Forelimb muscle (tissue), 1 donor: ENCODE measurements at regions not wholly inside any gene's neighbourhood (a gene's known extent, or its start where the extent isn't known, plus 50 kb on each side); places are given as distances from the start of the nearest gene placed in this dataset.
A peak's percentile ranks its signal among the peaks of the same experiment; 100 is the strongest.
"Not testable (repeated sequence)": the region's sequence is repeated elsewhere in the genome, so short reads cannot be mapped to it uniquely, and the experiment has no call there.

Source experiments
- DNase-seq: peaks from one replicate; pipeline ENCODE4 v3.0.0-alpha.2; 2013; ENCODE audit warnings: low read depth

DNA sequence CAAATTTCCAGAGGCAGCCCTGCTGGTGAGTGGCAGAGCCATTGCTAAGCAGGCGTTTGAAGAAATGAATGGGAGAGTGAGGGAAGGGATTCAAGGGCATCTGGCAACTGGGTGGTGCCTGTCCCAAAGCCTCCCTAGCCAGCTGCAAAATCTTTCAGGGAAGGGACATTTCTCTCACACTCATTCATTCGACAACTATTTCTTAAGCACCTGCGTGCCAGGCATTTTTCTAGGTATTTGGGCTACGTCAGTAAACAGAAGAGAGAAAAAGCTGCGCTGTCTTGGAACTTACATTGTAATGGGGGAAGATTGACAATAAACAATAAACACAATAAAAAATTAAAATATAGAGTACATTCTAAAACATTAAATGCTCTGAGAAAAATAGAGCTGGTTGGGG lies 301.9 kb upstream of the USP24 start:
- no peak for DNase-seq

DNA sequence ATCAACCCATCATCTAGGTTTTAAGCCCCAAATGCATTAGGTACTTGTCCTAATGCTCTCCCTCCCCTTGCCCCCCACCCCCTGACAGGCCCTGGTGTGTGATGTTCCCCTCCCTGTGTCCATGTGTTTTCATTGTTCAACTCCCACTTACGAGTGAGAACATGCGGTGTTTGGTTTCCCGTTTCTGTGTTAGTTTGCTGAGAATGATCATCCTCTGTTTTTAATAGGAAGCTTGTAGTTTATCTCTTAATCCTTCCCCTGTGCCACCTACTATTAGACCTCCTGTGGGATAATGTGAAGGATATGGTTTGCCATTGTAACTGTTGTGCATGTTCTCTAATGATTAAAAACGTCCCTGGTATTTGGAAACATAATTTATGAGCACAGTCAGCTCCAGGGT lies 299.4 kb upstream of the USP24 start:
- DNase-seq = not testable (repeated sequence)

DNA sequence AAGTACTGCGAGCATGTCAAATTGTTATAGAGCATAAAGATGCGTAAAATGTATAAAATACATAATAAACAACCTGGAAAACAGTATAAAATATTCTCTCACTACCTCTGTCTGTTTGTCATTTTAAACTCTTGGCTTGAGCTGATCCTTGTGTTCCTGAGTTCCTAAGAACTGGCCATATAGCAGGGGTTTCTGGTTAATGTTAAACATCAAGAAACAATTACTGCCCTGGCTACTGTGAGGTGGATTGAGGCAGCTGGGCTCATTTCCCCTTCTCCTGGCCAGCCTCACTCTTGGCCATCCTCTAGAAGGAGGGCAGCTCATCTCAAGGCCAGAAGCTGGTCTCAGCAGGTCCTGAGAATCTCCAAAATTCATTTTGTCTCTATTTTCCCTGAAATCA lies 297.3 kb upstream of the USP24 start:
- no peak for DNase-seq

DNA sequence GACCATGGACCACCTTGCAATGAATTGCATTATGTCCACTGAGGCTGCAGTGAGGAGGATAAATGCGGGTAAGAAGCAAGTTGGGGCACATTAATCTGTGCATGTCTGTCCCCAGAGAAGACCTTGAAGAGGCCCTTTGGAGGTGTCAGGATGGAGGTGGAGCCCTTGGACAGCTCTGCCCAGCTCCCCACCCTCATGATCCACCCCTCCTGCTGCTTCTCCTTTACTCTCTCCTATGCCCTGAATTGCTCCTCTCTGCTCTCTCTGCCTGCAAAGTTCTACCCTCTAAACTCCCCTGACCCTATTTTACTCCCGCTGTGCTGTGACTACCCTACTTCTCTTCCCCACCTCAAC lies 292.4 kb upstream of the USP24 start:
- DNase-seq = no peak

DNA sequence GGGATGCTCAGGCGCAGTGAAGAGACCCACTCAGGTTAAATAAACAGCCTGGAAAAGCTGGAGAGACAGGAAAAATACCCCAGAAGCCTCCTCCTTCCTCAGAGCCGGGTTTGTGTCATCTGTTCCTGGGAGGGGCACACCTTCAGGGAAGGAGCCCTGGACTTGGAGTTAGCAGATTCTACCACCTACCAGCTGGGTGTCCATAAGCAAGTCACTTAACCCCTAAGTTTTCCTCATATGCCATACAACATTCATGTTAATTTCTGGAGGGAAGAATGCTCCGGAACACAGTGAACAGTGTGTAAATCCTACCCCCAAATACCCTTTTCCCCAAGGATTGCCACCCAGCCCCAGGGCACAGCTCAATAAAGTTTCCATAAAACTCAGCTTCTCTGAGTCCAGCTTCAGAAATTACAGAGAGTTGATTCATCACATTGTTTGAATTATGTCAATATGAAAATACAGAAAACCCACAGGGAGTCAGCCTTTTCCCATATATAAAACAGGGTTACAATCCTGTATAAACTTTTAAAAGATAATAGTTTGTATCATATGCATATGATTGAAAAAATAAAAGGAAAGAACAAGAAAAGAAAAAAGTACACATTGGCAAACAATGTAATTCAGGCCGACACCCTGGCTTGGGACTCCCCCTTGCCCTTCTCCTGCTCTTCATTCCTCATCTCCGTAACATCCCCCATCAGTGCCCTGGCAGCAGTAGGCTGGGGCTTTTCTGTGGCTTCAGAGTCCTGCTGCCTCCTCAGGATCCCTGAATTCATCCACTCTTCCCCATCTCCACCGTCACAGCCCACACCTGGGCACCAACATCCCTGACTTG lies 291.8 kb upstream of the USP24 start:
- DNase-seq = no peak

DNA sequence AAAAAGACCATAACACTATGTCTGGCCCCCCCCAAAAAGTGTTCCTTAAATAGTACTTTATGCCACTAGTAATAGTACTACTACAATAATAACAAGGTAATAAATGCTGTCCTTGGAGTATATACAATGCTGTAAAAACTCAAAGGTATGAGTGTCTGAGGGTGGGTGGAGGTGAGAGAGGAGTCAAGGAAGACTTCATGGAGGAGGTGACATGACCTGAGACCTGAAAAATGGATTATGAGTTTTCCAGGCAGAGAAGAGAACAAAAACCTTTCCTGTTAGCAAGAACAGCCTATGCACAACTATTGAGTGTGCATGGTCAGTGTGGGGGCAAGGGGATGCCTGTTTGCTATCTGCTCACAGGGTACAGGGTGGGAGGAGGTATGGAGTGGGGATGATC lies 290.2 kb upstream of the USP24 start:
- DNase-seq = no peak

DNA sequence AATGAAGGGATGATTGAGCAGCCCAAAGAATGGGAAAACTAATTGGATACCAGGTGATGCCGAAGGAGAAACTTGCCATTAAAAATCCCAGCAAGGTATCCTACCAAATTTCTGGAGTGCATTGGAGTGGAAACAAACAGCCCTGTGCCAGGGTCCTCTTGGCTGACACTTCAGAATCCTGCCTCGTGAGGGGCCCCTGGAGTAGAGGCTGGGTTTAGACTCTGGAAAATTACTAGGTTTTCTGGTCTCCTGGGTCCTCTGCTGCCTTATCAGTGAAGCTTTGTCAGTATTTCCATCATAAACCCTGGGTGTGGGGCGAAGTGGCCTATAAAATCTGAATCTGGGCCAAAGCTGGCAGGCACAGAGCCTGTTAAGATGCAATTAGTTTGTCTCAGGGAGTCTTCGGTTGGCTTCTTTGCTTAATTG lies 289.2 kb upstream of the USP24 start:
- no peak for DNase-seq

DNA sequence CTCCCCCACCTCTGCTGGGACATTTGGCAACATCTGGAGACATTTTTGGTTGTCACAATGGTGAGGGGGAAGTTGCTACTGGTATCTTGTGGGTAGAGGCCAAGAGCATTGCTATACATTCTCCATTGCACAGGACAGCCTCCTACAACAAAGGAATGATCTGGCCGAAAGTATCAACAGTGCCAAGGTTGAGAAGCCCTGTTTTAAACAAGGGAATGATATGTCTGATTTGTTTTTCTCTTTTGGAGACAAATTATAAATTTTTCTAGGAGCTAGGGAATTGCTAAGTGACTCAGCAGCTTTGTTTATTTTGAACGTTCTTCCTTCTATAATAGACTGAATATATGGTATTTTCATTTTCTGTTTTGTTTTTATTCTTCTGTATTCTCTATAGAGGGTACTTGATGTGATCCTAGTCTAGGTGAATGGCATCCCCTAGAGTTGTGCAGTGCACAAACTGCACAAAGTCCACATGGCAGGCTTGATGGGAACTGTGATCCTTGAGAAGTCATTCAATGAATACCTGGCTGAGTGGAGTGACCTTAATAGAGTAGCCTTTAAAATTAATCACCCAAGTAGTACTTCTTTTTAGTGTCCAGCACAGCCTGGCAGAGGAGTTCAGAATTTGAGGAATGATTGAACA lies 288.6 kb upstream of the USP24 start:
- DNase-seq = no peak

DNA sequence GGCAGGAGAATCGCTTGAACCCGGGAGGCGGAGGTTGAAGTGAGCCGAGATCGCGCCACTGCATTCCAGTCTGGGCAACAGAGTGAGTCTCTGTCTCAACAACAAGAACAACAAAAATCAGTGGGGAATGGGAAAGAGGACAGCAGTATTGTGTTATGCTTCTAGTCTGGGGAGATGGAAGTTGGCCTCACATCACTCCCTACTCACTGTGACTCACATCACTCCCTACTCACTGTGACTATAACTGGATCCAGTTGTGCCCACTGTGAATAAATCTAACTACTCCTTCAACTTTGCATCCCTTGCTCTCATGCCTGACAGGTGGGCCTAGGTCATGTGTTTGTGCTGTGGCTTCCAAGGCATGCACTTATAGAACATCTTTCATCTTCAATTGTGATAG lies 285.4 kb upstream of the USP24 start:
- no peak for DNase-seq

DNA sequence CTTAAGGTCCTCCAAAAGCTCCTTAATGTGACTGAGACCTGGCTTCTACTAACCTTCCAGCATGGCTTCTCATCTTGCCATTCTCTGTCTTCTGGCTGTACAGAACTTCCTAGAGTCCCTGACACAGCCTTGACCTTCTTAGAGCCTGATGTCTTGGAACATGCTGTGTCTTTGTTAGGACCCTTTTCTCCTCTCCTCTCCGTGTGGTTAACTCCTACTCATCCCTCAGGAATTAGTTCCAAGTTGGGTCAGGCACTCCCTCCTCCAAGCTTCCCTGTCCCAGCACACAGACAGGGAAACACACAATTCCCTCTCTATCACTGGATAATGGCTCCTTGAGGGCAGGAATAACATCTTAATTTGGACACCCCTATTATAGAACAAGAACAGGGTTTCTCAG lies 275.4 kb upstream of the USP24 start:
- no peak for DNase-seq

DNA sequence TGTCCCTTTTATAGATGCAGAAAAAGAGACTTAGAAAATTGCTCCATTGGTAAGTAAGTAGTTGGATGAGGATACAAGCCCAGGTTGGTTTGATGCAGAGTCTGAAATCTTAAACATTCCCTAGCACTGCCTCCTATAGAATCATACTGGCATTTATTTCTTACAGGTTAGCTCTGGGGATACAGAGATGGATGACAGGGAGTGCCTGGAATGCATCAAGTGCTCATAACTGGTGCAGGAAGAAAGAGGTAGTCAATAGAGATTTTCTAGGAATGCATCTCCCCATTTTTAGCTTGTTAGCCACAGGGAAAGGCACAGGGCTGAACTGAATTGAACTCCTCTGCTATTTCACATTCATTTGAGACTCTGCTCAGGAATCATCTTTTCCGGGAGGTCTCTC lies 269.0 kb upstream of the USP24 start:
- DNase-seq = no peak

DNA sequence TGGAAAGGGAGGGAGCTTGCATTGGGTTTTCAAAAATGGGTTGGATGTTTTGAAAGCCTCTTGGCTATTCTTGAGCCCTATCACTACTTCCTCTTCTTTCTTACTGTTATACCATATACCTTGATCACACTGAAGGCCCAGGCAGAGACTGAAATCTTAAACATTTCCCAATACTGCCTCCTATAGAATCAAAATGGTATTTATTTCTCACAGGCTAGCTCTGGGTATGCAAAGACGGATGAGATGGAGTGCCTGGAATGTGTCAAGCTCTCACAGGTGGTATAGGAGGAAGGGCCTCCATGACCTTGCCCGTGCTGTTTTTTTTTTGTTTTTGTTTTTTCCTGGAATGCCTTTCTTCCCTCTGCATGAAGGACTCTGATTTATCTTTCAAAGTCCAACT lies 268.4 kb upstream of the USP24 start:
- no peak for DNase-seq

DNA sequence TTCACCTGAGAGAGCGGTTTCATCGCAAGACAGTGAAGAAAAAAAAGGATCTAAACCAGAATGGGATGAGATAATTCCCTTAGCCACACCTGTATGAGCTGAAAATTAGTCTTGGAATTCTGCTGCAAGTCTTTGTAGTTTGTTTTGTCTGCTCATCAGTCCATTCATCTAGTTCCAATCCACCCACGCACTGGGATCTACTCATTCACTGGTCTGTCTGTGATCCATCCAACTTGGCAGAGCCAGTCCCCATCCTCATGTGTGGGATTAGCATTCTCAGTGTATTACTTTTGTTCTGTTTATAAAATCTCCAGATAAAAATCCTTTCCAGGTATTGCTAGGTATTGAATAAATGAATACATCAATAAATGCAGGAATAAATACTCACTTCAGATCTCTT lies 266.5 kb upstream of the USP24 start:
- no peak for DNase-seq

DNA sequence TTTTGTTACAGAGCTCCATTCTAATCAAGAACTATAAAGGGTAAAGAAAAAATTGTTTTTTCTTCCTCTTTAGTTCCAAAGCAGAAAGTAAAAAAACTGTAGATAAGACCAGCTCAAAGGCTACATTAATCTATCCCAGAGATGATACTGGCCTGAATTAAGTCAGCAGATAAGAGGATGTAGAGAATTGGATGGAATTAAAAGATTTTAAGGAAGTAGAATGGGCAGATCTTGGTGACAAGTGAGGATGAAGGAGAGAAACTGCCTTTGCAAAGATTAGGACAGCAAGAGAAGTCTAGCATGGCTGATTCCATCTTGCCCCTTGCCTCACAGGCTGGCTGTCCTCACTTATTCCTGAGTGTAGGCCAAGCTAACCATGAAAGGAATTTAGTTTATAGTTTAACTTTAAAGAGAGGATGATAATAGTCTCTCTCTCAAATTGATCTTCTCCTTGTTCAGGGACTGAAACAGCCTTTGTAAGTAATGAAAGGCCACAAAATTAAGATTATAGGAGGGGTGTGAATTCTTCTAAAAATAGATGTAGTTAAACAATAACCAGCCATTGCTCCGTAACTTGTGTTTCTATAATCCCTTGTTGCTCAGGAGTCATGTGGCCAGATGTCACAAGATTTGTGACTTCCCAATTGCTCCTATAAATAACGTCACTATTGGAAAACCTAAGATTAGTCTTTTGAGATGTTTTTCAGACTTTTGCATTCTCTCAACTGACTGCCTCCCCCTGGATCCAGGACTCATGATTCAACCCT lies 265.0 kb upstream of the USP24 start:
- DNase-seq = no peak

DNA sequence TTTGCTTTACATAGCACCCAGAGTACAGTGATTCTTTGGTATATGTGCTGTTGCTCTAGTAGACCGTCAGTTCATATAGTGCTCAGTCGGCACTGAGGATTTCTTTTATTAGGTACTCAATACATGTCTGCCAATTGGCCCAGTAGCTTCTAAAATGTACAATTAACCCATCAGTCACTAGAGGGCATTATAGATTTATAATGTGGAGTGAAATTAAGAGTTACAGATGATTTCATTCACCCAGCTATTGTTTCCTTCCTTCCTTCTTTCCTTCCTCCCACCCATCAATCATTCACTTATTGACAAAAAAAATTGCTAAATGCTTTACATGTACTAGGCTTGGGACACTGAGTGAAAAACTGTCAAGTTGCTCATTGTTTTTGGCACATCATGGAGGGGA lies 263.6 kb upstream of the USP24 start:
- DNase-seq = no peak

DNA sequence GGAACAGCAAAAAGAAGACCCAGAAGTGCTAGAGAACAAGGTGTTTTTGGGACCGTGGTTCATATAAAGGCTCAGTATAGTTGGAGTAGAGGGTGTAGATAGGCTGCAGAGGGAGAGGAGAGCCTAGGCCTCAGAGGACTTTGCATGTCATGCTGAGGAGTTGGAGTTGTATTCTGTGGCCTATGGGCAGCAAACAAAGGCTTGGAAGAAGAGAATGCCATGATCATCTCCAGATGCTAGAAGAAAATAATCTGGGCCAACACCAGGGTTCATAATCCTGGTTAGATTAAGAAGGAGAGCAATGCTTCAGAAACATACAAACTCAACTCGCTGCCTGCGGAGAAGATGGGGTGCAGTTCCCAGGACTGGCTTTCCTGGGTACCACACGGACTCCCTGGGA lies 262.8 kb upstream of the USP24 start:
- no peak for DNase-seq

DNA sequence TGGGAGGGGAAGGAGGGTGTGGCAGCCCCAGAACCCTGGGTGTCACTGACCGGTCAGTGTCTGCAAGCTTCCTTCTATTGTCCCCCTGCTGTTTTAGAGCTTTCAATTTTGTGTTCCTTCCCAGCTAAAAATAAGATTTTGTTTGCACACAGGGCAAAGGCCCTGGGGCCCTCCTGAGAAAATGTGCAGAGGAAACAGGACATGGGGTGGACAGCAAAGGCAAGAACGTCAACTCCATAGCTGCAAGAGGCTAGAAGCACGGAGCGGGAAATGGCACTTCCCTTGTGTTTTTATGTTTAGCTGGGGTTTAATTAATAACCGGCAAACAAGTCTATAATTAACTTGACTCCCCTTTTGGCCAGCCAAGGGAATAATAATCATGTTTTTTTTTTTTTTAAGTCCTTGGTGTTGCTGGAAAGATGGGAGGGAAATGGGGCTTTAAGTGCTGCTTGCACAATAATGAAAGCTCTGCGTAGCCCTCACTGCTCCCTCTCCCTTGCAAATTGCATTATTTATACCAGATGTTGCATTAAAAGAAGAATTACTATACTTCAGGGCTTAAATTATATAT lies 261.4 kb upstream of the USP24 start:
- no peak for DNase-seq

DNA sequence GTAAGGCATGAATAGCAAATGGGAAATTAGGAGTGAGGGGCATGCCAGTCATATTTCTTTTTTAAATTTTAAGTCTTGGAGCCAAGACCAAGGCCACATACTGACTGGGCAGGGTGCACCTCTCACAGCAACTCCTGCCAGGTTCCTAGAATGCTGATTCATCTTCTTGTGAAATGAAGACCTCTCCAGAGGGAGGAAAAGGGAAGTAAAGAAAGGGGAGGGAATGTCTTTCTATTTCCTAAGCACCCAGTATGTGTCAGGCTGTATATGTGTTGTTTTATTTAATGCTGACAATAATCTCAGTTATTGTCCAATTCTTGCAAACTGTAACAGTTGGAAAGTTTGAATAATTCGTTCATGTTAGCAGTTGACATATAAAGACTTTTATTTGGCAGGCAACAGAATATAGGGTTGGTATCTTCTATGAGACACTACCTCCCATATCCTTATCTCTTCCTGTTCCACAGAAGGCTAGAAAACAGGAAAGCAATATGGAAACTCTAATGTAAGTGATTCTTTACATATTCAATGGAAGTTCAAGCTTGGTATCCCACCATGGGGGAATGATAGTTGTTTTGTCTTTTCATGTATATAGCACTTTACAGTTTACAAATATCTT lies 259.1 kb upstream of the USP24 start:
- DNase-seq = no peak

DNA sequence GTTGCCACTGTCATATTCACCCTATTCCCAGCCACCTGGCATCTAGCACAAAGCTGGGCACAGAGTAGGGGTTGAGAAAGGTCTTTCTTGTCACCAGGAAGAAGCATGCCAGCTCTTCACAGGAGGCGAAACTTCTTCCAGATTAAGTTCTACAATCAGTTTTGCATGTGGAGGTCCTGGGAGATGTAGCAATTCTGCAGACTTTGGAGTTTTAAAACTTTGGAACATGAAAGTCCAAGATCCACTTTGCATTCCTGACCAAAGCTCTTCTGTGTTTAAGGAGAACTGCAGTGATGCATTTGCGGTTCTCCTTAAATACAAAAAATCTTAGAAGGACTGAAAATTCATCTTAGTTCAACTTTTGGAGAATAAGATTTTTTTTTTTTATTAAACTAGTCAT lies 258.5 kb upstream of the USP24 start:
- no peak for DNase-seq

DNA sequence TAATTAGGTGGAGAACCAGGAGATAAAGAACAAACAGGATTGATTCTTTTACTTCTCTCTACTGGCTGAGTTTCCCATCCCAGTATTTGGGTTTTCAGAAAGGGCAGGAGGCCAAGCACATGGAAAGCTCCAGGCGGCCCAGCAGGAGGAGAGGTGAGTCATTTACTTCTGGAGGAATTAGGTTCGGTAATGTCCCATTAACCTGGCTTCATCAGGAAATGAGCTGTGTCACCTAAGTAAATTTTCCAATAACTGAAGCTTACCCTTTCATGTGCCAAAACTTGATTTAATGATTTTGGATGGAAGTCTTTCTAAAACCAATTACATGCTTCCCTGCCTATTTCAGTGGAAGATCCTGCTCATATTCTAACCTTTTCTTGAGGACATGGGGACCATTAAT lies 257.6 kb upstream of the USP24 start:
- DNase-seq = no peak

DNA sequence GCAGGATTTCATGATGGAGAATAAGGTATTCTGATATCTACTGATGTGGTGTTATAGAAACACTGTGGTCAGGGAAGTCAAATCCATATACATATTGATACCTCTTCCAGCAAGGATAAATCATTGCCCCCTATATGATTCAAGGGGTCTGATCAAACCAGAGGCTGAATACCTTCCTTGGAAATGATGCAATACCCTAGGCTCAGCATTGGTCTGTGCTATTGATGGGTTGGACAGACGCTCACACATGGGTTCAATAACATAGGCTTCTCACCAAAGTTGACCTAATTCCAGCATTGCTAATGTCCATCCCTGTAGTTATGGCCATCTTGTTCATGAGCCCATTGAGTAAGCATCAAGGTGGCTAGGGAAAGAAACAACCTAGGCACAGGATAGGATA lies 257.0 kb upstream of the USP24 start:
- no peak for DNase-seq

DNA sequence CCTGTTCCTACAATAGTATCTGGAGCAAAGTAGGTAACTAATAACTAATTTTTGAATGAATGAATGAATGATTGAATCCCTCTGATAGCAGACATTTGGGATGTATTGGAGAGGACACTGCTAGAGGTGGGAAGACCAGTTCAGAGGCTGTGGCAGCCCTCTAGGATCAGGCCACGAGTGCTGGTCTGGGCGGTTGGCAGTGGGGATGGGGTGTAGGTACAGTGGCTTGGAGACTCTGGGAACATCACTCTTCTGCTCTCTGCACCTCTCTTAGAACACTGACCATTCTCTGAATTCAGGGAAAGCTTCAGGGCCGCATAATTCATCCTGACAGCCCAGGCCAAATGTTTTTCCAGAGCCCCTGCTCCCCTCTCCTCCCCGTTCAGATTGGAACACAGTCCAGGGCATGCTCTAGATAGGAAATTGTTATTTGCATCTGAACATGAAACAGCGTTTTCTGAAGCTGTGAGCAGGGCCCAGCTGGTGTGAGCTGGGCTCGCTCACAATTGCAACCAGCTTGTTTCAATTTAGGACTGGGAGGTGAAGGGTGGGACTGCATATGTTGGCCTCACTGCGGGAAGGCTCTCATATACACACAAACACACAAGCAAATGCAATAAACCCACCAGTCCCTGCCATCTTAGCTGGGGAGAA lies 253.1 kb upstream of the USP24 start:
- peak; percentile 55 for DNase-seq
